K562 (cell line): ENCODE measurements at regions not wholly inside any gene's neighbourhood (a gene's known extent, or its start where the extent isn't known, plus 50 kb on each side); places are given as distances from the start of the nearest gene placed in this dataset.

ENCODE experiments used
- ATAC-seq: fragments of 200-7000 bp; cut with Tn5 transposase; 3 replicates; pipeline ENCODE4 v1.9.1; 2020; ENCODE audit warnings: moderate library complexity
- BruUV-seq: library from RNA; stranded (reverse); fragments of 400-500 nt; replicated peaks from 2 replicates; lab custom pipeline; 2021; lab: Mats Ljungman, UMichigan
- CTCF ChIA-PET: fragments of 300-600 bp; formaldehyde crosslinking; extraction: SDS; loops from one replicate; lab custom pipeline; 2021; ENCODE audit warnings: low intra/inter-chr PET ratio; lab: Yijun Ruan, JAX
- POLR2A ChIA-PET: fragments of 300-600, 350-650 bp; sonication (Branson Sonifier 250); formaldehyde crosslinking; extraction: SDS; loops from one replicate; lab custom pipeline; 2021; ENCODE audit warnings: antibody characterized with exemption, inconsistent platforms; lab: Yijun Ruan, JAX
- DNase-seq, 4 experiments: peaks; one replicate each; pipeline versions ENCODE4 v3.0.0 to v3.0.0-alpha.2; 2011 to 2018; ENCODE audit warnings: low spot score in 3 of 4, mixed read lengths in 3 of 4; ENCODE audit errors: extremely low read depth in 1 of 4
- FAIRE-seq: peaks from 2 replicates; lab custom pipeline; 2011; peaks lifted over from hg19 to GRCh38; lab: Jason Lieb, UNC
- H2AFZ ChIP-seq: 2 replicates; pipeline ENCODE4 v1.6.0; 2011; ENCODE audit warnings: low read depth, low read length, control low read depth, inconsistent platforms
- H3K27ac ChIP-seq: fragments of 200-600 bp; 3 replicates; pipeline ENCODE4 v1.8.0; 2011; ENCODE audit warnings: low read depth, mild to moderate bottlenecking, control low read depth, inconsistent platforms, low read length, moderate library complexity, mixed read lengths; ENCODE audit errors: extremely low read depth
- H3K27me3 ChIP-seq, 2 experiments: fragments of 300-600 bp in 1 of 2; 2 replicates in 1 of 2; 3 replicates in 1 of 2; pipeline versions ENCODE4 v1.6.0 to v1.8.0; 2011; ENCODE audit warnings: inconsistent platforms in 2 of 2, low read length in 2 of 2, mild to moderate bottlenecking in 1 of 2, mixed read lengths in 1 of 2, moderate library complexity in 1 of 2; ENCODE audit not compliant: control insufficient read depth in 2 of 2, insufficient read depth in 2 of 2
- H3K36me3 ChIP-seq: fragments of 300-600 bp; 3 replicates; pipeline ENCODE4 v1.8.0; 2011; ENCODE audit warnings: mild to moderate bottlenecking, low read length, inconsistent platforms; ENCODE audit not compliant: control insufficient read depth, insufficient read depth
- H3K4me1 ChIP-seq, 2 experiments: fragments of 200-600 bp in 1 of 2; replicated peaks in 1 of 2; 2 replicates in 1 of 2; 3 replicates in 1 of 2; pipeline versions ENCODE4 v1.5.1 to v1.8.0; 2011; ENCODE audit warnings: inconsistent platforms in 2 of 2, low read length in 2 of 2, mild to moderate bottlenecking in 1 of 2, mixed read lengths in 1 of 2, moderate library complexity in 1 of 2; ENCODE audit not compliant: control insufficient read depth in 2 of 2, insufficient read depth in 2 of 2
- H3K4me2 ChIP-seq: 2 replicates; pipeline ENCODE4 v1.6.1; 2011; ENCODE audit warnings: low read length, control low read depth, inconsistent platforms, mixed read lengths; ENCODE audit not compliant: insufficient read depth
- H3K4me3 ChIP-seq: fragments of 200-600 bp; sonication (generic), shearing (Covaris generic); 2 replicates; pipeline ENCODE4 v1.5.1; 2016; ENCODE audit warnings: control low read depth, inconsistent platforms
- H3K79me2 ChIP-seq: fragments of 200-600 bp; 3 replicates; pipeline ENCODE4 v1.8.0; 2011; ENCODE audit warnings: low read length, inconsistent platforms; ENCODE audit not compliant: control insufficient read depth, insufficient read depth
- H3K9ac ChIP-seq, 2 experiments: 2 replicates each; pipeline versions ENCODE4 v1.6.0 to v1.6.1; 2011; ENCODE audit warnings: low read depth in 2 of 2, low read length in 2 of 2, control low read depth in 1 of 2, inconsistent platforms in 1 of 2, mild to moderate bottlenecking in 1 of 2, mixed read lengths in 1 of 2; ENCODE audit not compliant: insufficient read depth in 1 of 2
- H3K9me1 ChIP-seq: one replicate; pipeline ENCODE4 v1.6.0; 2011; ENCODE audit warnings: inconsistent platforms, mild to moderate bottlenecking, low read length, moderate library complexity; ENCODE audit not compliant: control insufficient read depth, insufficient read depth
- H3K9me3 ChIP-seq: replicated peaks from 2 replicates; pipeline ENCODE4 v1.5.1; 2011; ENCODE audit warnings: low read depth, low read length, inconsistent platforms; ENCODE audit not compliant: control insufficient read depth, insufficient read depth
- H4K20me1 ChIP-seq: replicated peaks from 2 replicates; pipeline ENCODE4 v1.6.1; 2011; ENCODE audit warnings: low read length, inconsistent platforms, mixed read lengths; ENCODE audit not compliant: control insufficient read depth, insufficient read depth
- CBX5 ChIP-seq: IDR thresholded peaks from 2 replicates; pipeline ENCODE4 v1.6.1; 2014; ENCODE audit warnings: low read depth, borderline replicate concordance
- MAFG ChIP-seq: fragments of 450-650 bp; conservative IDR thresholded peaks from 2 replicates; pipeline ENCODE4 v1.6.1; 2016; ENCODE audit warnings: missing genetic modification characterization, missing compliant biosample characterization
- MCM2 ChIP-seq: fragments of 450-650 bp; IDR thresholded peaks from 2 replicates; pipeline ENCODE4 v1.6.1; 2017; ENCODE audit warnings: low read depth, mild to moderate bottlenecking
- MCM5 ChIP-seq: fragments of 450-650 bp; IDR thresholded peaks from 2 replicates; pipeline ENCODE4 v1.6.1; 2016; ENCODE audit warnings: low read depth
- NFRKB ChIP-seq: fragments of 450-650 bp; IDR thresholded peaks from 2 replicates; pipeline ENCODE4 v1.6.1; 2016; ENCODE audit warnings: low read depth
- POLR2A ChIP-seq: fragments of 450-650 bp; conservative IDR thresholded peaks from 2 replicates; pipeline ENCODE4 v1.6.1; 2016
- SMARCA5 ChIP-seq: fragments of 450-650 bp; IDR thresholded peaks from 2 replicates; pipeline ENCODE4 v1.6.1; 2016
- ZNF184 ChIP-seq: sonication (generic); formaldehyde crosslinking; IDR thresholded peaks from 2 replicates; pipeline ENCODE4 v1.5.0; 2020; ENCODE audit warnings: missing genetic modification reagents
- ZNF239 ChIP-seq: fragments of 250-450 bp; sonication (Bioruptor Pico); IDR thresholded peaks from 2 replicates; pipeline ENCODE4 v1.4.0; 2020; ENCODE audit warnings: mild to moderate bottlenecking
- ZNF408 ChIP-seq: fragments of 250-450 bp; sonication (Bioruptor Pico); IDR thresholded peaks from 2 replicates; pipeline ENCODE4 v1.4.0; 2020; ENCODE audit warnings: low read depth, mild to moderate bottlenecking, moderate library complexity
- WGBS: fragments of 100-300 bp; shearing (Covaris generic); methylation state at CpG from one replicate; pipeline ENCODE4 v1.1.6; 2016; ENCODE audit warnings: low coverage, mixed read lengths; ENCODE audit not compliant: insufficient coverage; ENCODE audit errors: missing lambda C conversion rate; 5-methylcytosine and 5-hydroxymethylcytosine counted together
- in situ Hi-C: fragments of 300-500 bp; cut with MboI; formaldehyde crosslinking; loops from 4 replicates; pipeline ENCODE4 v1.15.0; 2018; ENCODE audit warnings: inconsistent platforms, mixed read lengths
- intact Hi-C: fragments of 100-400 bp; cut with micrococcal nuclease; formaldehyde crosslinking; loops from 2 replicates; pipeline ENCODE4 v1.14.2; 2022
- TF ChIP-seq, protein P1 (sequence below): fragments of 450-650 bp; IDR thresholded peaks from 2 replicates; pipeline ENCODE4 v1.6.1; 2018; ENCODE audit not compliant: partially characterized antibody
- TF ChIP-seq, protein P2 (sequence below): fragments of 250-450 bp; sonication (Bioruptor Pico); IDR thresholded peaks from 2 replicates; pipeline ENCODE4 v1.8.0; 2022; ENCODE audit warnings: moderate library complexity, mild to moderate bottlenecking, inconsistent platforms
- TF ChIP-seq, protein P3 (sequence below): sonication (generic); formaldehyde crosslinking; IDR thresholded peaks from 2 replicates; pipeline ENCODE4 v1.8.0; 2023; ENCODE audit warnings: mild to moderate bottlenecking, missing genetic modification reagents
- TF ChIP-seq, protein P4 (sequence below): fragments of 250-450 bp; sonication (Bioruptor Pico); IDR thresholded peaks from 2 replicates; pipeline ENCODE4 v1.5.0; 2021

DNA sequence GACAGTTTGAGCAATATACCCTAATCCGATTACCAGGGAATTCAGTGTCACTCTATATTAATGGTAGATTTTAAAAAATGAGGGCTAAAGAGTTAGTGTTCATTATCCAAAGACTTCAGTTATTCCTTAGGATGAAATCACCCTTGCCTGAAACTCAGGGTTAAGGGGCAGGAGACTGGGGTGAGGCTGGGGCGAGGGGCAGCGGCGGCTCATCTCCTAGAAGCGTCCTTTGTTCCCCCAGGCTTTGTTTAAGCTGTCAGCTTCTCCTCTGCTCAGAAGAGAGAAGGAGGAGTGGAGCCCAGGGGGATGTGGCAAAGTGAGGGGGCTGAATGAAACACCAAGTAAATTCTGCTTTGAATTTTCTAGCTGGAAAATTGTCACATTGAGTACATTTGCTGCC lies 117.7 kb upstream of the ELAC2 start (continued):
- no peak for TF ChIP-seq NFRKB
- no peak for TF ChIP-seq SMARCA5
- TF ChIP-seq, protein P1, sequence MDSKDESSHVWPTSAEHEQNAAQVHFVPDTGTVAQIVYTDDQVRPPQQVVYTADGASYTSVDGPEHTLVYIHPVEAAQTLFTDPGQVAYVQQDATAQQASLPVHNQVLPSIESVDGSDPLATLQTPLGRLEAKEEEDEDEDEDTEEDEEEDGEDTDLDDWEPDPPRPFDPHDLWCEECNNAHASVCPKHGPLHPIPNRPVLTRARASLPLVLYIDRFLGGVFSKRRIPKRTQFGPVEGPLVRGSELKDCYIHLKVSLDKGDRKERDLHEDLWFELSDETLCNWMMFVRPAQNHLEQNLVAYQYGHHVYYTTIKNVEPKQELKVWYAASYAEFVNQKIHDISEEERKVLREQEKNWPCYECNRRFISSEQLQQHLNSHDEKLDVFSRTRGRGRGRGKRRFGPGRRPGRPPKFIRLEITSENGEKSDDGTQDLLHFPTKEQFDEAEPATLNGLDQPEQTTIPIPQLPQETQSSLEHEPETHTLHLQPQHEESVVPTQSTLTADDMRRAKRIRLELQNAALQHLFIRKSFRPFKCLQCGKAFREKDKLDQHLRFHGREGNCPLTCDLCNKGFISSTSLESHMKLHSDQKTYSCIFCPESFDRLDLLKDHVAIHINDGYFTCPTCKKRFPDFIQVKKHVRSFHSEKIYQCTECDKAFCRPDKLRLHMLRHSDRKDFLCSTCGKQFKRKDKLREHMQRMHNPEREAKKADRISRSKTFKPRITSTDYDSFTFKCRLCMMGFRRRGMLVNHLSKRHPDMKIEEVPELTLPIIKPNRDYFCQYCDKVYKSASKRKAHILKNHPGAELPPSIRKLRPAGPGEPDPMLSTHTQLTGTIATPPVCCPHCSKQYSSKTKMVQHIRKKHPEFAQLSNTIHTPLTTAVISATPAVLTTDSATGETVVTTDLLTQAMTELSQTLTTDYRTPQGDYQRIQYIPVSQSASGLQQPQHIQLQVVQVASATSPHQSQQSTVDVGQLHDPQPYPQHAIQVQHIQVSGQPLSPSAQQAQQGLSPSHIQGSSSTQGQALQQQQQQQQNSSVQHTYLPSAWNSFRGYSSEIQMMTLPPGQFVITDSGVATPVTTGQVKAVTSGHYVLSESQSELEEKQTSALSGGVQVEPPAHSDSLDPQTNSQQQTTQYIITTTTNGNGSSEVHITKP, result no peak
- no peak for TF ChIP-seq POLR2A
- no peak for TF ChIP-seq ZNF408 (CRISPR knock-in tag)
- TF ChIP-seq MAFG (tag), result no peak
- TF ChIP-seq, protein P2, sequence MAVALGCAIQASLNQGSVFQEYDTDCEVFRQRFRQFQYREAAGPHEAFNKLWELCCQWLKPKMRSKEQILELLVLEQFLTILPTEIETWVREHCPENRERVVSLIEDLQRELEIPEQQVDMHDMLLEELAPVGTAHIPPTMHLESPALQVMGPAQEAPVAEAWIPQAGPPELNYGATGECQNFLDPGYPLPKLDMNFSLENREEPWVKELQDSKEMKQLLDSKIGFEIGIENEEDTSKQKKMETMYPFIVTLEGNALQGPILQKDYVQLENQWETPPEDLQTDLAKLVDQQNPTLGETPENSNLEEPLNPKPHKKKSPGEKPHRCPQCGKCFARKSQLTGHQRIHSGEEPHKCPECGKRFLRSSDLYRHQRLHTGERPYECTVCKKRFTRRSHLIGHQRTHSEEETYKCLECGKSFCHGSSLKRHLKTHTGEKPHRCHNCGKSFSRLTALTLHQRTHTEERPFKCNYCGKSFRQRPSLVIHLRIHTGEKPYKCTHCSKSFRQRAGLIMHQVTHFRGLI (CRISPR knock-in tag), result no peak
- TF ChIP-seq MCM2, result no peak
- TF ChIP-seq, all 486 proteins: peak for 0

DNA sequence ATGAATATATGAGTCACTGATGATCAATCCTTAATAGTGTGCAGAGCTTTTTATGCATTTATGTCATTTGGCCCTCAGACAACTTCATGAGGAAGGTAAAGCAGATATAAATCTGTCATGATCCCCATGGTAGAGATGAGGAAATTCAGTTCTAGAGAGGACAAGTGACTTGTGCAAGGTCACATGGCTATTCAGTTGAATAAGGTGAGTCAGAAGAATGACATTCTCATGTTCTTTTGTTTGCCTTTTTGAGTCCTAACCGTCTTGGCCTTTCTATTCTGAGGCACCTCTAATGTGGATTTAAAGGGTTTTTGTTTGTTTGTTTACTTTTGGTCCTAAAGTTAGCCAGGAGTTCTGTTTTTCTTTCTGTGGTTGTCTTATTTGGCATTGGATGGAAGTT lies 116.2 kb upstream of the ELAC2 start:
- 0% methylated on average over 1 of the region's 1 CpG for WGBS
- no peak for DNase-seq
- FAIRE-seq, result no peak
- TF ChIP-seq, protein P3, sequence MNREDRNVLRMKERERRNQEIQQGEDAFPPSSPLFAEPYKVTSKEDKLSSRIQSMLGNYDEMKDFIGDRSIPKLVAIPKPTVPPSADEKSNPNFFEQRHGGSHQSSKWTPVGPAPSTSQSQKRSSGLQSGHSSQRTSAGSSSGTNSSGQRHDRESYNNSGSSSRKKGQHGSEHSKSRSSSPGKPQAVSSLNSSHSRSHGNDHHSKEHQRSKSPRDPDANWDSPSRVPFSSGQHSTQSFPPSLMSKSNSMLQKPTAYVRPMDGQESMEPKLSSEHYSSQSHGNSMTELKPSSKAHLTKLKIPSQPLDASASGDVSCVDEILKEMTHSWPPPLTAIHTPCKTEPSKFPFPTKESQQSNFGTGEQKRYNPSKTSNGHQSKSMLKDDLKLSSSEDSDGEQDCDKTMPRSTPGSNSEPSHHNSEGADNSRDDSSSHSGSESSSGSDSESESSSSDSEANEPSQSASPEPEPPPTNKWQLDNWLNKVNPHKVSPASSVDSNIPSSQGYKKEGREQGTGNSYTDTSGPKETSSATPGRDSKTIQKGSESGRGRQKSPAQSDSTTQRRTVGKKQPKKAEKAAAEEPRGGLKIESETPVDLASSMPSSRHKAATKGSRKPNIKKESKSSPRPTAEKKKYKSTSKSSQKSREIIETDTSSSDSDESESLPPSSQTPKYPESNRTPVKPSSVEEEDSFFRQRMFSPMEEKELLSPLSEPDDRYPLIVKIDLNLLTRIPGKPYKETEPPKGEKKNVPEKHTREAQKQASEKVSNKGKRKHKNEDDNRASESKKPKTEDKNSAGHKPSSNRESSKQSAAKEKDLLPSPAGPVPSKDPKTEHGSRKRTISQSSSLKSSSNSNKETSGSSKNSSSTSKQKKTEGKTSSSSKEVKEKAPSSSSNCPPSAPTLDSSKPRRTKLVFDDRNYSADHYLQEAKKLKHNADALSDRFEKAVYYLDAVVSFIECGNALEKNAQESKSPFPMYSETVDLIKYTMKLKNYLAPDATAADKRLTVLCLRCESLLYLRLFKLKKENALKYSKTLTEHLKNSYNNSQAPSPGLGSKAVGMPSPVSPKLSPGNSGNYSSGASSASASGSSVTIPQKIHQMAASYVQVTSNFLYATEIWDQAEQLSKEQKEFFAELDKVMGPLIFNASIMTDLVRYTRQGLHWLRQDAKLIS (CRISPR knock-in tag), result no peak
- no peak for TF ChIP-seq ZNF239 (CRISPR knock-in tag)
- TF ChIP-seq CBX5, result no peak
- TF ChIP-seq MCM5, result no peak
- TF ChIP-seq, protein P4, sequence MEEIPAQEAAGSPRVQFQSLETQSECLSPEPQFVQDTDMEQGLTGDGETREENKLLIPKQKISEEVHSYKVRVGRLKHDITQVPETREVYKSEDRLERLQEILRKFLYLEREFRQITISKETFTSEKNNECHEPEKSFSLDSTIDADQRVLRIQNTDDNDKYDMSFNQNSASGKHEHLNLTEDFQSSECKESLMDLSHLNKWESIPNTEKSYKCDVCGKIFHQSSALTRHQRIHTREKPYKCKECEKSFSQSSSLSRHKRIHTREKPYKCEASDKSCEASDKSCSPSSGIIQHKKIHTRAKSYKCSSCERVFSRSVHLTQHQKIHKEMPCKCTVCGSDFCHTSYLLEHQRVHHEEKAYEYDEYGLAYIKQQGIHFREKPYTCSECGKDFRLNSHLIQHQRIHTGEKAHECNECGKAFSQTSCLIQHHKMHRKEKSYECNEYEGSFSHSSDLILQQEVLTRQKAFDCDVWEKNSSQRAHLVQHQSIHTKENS (CRISPR knock-in tag), result no peak
- TF ChIP-seq ZNF184 (CRISPR knock-in tag), result no peak

More for the DNA sequence above, 116.2 kb upstream of the ELAC2 start:
- Histone ChIP-seq H3K9me1 (no peaks in the 10 kb centered on the region), H2AFZ (no peak overlapping the region), H3K4me3 (no peak overlapping the region), H3K79me2 (no peaks in the 10 kb centered on the region), H3K4me2 (no peak overlapping the region), H3K27ac (no peak overlapping the region), H3K9me3 (no peaks in the 10 kb centered on the region), H3K27me3 (no peaks in the 10 kb centered on the region; a peak in 1 of 5 replicates), H3K36me3 (no peaks in the 10 kb centered on the region), H4K20me1 (no peaks in the 10 kb centered on the region), H3K4me1 (no peaks in the 10 kb centered on the region), H3K9ac (no peak overlapping the region)
- BruUV-seq, result no TSS peak
- in situ Hi-C loops, result no loop called here
- ChIA-PET CTCF (no interaction called here), POLR2A (no interaction called here)
- intact Hi-C loops, result no loop called here
- ATAC-seq, result no peak
